Hematopoietic multipotent progenitor cell (in vitro differentiated cells): ENCODE measurements at regions not wholly inside any gene's neighbourhood (a gene's known extent, or its start where the extent isn't known, plus 50 kb on each side); places are given as distances from the start of the nearest gene placed in this dataset.

Experiments
- DNase-seq, 3 donors: peaks; one replicate each; pipeline ENCODE4 v3.0.0-alpha.2; 2011 to 2015; ENCODE audit warnings: low read depth in 2 of 3, low spot score in 2 of 3

DNA sequence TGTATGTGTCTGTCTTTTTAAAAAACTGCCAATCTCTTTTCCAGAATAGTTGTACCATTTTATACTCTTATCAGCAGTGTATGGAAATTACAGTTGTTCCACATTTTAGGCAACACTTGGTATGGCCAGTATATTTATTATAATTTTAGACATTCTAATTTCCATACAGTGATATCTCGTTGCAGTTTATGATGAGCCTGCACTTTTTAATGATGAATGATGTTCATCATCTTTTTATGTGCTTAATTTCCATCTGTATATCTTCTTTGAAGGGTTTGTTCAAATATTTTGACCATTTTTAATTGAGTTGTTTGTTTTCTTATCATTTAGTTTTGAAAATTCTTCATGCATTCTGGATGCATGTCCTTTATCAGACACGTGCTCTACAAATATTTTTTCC is 57.0 kb upstream of the UBE2E2 start:
- DNase-seq = no peak

DNA sequence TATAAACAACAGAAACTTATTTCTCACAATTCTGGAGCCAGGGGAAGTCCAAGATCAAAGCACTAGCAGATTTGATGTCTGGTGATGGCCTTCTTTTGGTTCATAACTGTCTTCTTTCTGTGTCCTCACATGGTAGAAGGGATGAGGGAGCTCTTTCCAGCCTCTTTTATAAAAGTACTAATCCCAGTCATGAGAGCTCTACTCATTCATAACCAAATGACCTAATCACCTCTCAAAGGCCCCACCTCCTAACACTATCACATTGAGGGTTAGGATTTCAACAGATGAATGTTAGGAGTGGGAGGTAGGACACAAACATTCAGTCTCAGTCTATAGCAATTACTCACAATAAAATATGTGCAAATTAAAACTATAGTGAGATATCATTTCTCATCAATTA is 50.1 kb upstream of the UBE2E2 start:
- no peak for DNase-seq
